HFF-Myc (cell line): ENCODE measurements at regions not wholly inside any gene's neighbourhood (a gene's known extent, or its start where the extent isn't known, plus 50 kb on each side); places are given as distances from the start of the nearest gene placed in this dataset.

Experiments used
- DNase-seq: peaks from one replicate; pipeline ENCODE4 v3.0.0-alpha.2; 2011; ENCODE audit warnings: low read depth; ENCODE audit errors: extremely low read depth
- H3K4me3 ChIP-seq: replicated peaks from 2 replicates; pipeline ENCODE4 v1.5.1; 2011; ENCODE audit warnings: low read depth, mild to moderate bottlenecking, control low read depth, low read length
- CTCF ChIP-seq: IDR thresholded peaks from 2 replicates; pipeline ENCODE4 v1.5.1; 2012; ENCODE audit warnings: mild to moderate bottlenecking, low read depth, low read length, control low read depth; ENCODE audit errors: missing control alignments

DNA sequence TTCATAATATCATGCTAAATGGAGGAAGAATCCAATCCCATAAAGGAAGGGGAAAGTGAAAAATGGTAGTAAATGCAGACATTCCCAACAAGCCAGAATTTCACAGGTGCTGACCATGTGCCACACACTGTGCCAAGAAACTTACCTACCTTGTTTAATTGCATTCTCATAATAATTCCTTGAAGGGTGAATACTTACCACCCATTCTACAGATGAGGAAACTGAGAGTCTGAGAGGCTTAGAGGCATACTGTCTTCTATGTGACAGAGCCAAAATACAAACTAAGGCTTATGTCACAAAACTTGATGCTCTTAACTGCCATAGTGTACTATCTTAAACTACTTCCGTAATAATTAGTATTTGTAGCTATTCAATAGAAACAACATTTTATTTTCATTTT is 454.7 kb downstream of the UTRN start:
- no peak for TF ChIP-seq CTCF
- no peak overlapping the region for H3K4me3 ChIP-seq
- DNase-seq: no peak

DNA sequence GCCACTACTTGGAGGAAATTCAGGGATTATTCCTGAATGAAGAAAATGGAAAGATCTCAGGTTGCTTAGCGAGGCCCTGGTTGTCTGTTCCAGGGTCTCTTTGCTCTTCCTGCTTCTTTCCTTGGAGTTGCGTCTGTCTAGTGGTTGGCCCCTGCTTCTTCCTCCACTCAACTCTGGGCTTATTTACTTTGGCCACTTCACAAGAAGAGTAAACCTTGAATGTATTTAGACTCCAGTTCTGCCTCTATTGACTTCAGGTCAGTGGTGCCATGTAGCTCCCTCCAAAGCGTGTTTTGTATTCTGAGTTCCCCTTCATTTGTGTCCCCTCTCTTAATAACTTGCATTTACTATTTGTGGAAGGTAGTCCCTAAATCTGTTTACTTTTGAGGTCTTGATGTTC is 456.5 kb downstream of the UTRN start:
- no peak overlapping the region for H3K4me3 ChIP-seq
- DNase-seq: no peak
- no peak for TF ChIP-seq CTCF

DNA sequence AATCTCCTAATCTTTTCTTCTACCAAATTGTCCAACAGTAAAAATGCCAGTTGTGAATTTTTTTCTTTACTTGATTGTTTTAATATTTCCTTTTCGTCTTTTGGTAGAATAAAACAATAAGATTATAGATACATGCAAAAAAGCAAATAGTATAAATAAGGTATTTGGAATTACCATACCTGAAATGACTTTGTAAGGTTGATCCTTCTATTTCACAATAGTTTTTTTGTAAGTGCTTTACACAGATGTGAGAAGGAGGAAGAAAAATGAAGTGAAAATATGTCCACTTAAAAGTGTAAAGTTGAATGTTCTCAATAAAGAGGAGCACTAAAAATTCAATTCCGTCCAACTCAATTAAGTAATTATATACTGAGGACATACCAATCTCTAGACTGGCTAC is 457.6 kb downstream of the UTRN start:
- TF ChIP-seq CTCF: no peak
- no peak for DNase-seq
- H3K4me3 ChIP-seq: no peak overlapping the region

DNA sequence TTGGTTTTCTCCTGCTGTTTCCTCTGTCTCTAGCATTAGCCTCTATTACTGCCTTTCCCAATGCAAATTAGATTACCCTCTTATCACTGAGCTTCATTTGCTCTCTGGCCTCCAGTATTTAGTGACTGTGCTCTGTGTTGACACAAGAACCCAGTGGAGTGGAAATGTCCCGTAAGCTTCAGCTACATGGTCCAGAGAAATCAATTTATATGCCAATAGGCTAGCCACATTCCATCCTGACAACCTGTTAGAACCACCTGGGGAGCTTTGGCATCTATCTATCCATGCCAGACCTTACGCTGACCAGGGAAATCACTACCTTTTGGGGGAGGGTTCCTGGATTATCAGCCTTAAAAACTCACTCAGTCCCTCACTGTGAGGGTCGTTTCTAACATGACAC is 459.6 kb downstream of the UTRN start:
- H3K4me3 ChIP-seq: no peak overlapping the region
- DNase-seq: no peak
- TF ChIP-seq CTCF: no peak

DNA sequence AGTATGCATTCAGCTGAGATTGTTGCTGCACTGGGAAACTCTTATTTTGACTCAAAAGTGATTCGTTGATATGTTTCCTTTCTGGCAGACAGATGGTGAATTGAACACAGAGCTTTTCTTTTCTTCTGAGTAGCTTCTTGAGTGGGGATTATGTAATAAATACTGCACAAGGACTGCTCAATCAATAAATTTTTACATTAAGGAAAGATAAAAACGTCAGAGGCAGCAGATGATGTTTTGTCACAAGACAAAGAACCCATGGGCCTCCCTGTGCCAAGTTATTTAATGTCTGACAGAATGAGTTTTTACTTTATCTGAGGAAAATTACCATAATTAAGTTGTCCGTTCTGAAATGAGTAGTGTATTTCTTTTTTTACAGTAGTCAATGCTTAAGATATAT is 460.3 kb downstream of the UTRN start:
- H3K4me3 ChIP-seq: no peak overlapping the region
- no peak for DNase-seq
- no peak for TF ChIP-seq CTCF

DNA sequence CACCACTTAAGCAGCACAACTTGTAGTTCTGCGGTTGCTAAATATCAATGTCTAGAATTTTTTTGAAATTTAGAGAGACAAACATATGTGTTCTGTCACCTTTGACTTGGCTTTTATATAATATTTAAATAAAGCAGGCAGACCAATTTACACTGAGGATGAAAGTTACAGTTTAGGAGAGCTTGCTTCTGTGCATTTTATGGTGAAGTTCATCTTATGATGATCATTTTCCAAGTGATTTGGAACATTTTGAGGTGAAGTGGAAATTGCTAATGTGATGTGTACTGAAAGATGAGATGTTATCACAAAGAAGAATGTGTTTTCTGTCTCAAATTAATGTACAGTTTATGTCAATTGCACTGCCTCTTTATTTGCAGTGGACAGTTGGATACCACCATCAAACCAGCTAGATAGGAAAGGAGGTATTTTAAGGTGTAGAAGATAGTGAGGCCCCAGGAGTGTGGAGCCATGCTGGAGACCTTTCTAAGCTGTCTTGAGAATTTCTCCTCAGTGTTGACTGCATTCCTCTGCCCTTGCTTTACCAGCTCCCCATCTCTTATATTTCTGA is 461.9 kb downstream of the UTRN start:
- TF ChIP-seq CTCF: no peak
- no peak overlapping the region for H3K4me3 ChIP-seq
- no peak for DNase-seq

- DNase-seq: no peak
- no peak for TF ChIP-seq CTCF
- H3K4me3 ChIP-seq: no peak overlapping the region
Observed at GRCh38 chr6:144749263-144749662, 464.1 kb downstream of the UTRN start.
